GM18907 (cell line): ENCODE measurements at regions not wholly inside any gene's neighbourhood (a gene's known extent, or its start where the extent isn't known, plus 50 kb on each side); places are given as distances from the start of the nearest gene placed in this dataset.
"Not testable (repeated sequence)": the region's sequence is repeated elsewhere in the genome, so short reads cannot be mapped to it uniquely, and the experiment has no call there.

Source experiments
- ATAC-seq: cut with Tn5 transposase; IDR thresholded peaks from one replicate; pipeline ENCODE4 v1.9.1; 2021; ENCODE audit warnings: mild to moderate bottlenecking, moderate library complexity; ENCODE audit not compliant: unreplicated experiment

- ATAC-seq, result peak; percentile 17
Measured at GRCh38 chr18:11512096-11513025, 97.0 kb upstream of the SLC35G4 start.

- peak; percentile 93 for ATAC-seq
Measured at GRCh38 chr18:11511434-11512095, 97.8 kb upstream of the SLC35G4 start.

GRCh38 chr18:11506856-11507255 is 102.5 kb upstream of the SLC35G4 start:
- ATAC-seq, result no peak

- ATAC-seq, result no peak
Measured at GRCh38 chr18:11505993-11506392, 103.4 kb upstream of the SLC35G4 start.

GRCh38 chr18:11504962-11505361 is 104.4 kb upstream of the SLC35G4 start:
- ATAC-seq, result no peak

GRCh38 chr18:11502368-11502767 is 107.0 kb upstream of the SLC35G4 start:
- ATAC-seq, result no peak

GRCh38 chr18:11501352-11501751 is 108.0 kb upstream of the SLC35G4 start:
- no peak for ATAC-seq

- peak; percentile 54 for ATAC-seq
Measured at GRCh38 chr18:11500153-11501122, 109.0 kb upstream of the SLC35G4 start.

GRCh38 chr18:11498821-11499220 is 110.6 kb upstream of the SLC35G4 start:
- ATAC-seq, result no peak

GRCh38 chr18:11497585-11497984 is 111.8 kb upstream of the SLC35G4 start:
- no peak for ATAC-seq

- no peak for ATAC-seq
Measured at GRCh38 chr18:11496526-11497172, 112.7 kb upstream of the SLC35G4 start.

GRCh38 chr18:11495441-11495840 is 114.0 kb upstream of the SLC35G4 start:
- ATAC-seq, result no peak

- no peak for ATAC-seq
Measured at GRCh38 chr18:11494107-11494506, 115.3 kb upstream of the SLC35G4 start.

- no peak for ATAC-seq
Measured at GRCh38 chr18:11489266-11489899, 120.0 kb upstream of the SLC35G4 start.

GRCh38 chr18:11488175-11488574 is 121.2 kb upstream of the SLC35G4 start:
- no peak for ATAC-seq

- ATAC-seq, result no peak
Measured at GRCh38 chr18:11487390-11487789, 122.0 kb upstream of the SLC35G4 start.

- no peak for ATAC-seq
Measured at GRCh38 chr18:11482271-11482670, 127.1 kb upstream of the SLC35G4 start.

GRCh38 chr18:11480692-11481091 is 128.7 kb upstream of the SLC35G4 start:
- no peak for ATAC-seq

- ATAC-seq, result not testable (repeated sequence)
Measured at GRCh38 chr18:11479031-11479430, 130.4 kb upstream of the SLC35G4 start.

GRCh38 chr18:11470941-11471340 is 138.5 kb upstream of the SLC35G4 start:
- ATAC-seq, result no peak
